HCT116 (cell line): ENCODE measurements at regions not wholly inside any gene's neighbourhood (a gene's known extent, or its start where the extent isn't known, plus 50 kb on each side); places are given as distances from the start of the nearest gene placed in this dataset.
"Not testable (repeated sequence)": the region's sequence is repeated elsewhere in the genome, so short reads cannot be mapped to it uniquely, and the experiment has no call there.

Source experiments
- ATAC-seq: fragments of 200-7000 bp; cut with Tn5 transposase; 2 replicates; pipeline ENCODE4 v1.9.1; 2020; ENCODE audit warnings: mild to moderate bottlenecking, moderate library complexity
- BruUV-seq: library from RNA; stranded (reverse); fragments of 400-500 nt; replicated peaks from 2 replicates; lab custom pipeline; 2021; lab: Mats Ljungman, UMichigan
- CTCF ChIA-PET: fragments of 300-600 bp; sonication (Branson Sonifier 250); formaldehyde crosslinking; loops from one replicate; lab custom pipeline; 2021; ENCODE audit warnings: antibody characterized with exemption; lab: Charles Lee
- POLR2A ChIA-PET: fragments of 300-600, 350-600 bp; sonication (Branson Sonifier 250); formaldehyde crosslinking; loops from one replicate; lab custom pipeline; 2021; ENCODE audit warnings: antibody characterized with exemption; lab: Charles Lee
- RAD21 ChIA-PET, 2 experiments: fragments of 300-600 bp; sonication (Branson Sonifier 250); formaldehyde crosslinking; loops; one replicate each; lab custom pipeline; 2023; ENCODE audit warnings: low total read pairs in 2 of 2; ENCODE audit not compliant: uncharacterized antibody in 2 of 2, unreplicated experiment in 2 of 2, low non-redundant PET in 1 of 2; lab: Charles Lee
- DNase-seq: peaks from one replicate; pipeline ENCODE4 v3.0.0-alpha.2; 2010; ENCODE audit warnings: low read depth, low spot score
- H2AFZ ChIP-seq: fragments of 200-600 bp; shearing (Covaris generic), sonication (generic); 2 replicates; pipeline ENCODE4 v1.6.1; 2017; ENCODE audit warnings: low read depth, mixed run types, mixed read lengths, antibody characterized with exemption, low read length; ENCODE audit not compliant: poor library complexity, severe bottlenecking
- H3K27ac ChIP-seq: 2 replicates; pipeline ENCODE4 v1.5.1; 2012; ENCODE audit warnings: low read depth, low read length
- H3K27me3 ChIP-seq: fragments of 200-600 bp; sonication (generic); 2 replicates; pipeline ENCODE4 v1.6.1; 2016; ENCODE audit warnings: mixed run types, low read length, mixed read lengths; ENCODE audit not compliant: insufficient read depth
- H3K36me3 ChIP-seq, 2 experiments: fragments of 200-500 bp in 1 of 2; fragments of 200-600 bp in 1 of 2; sonication (Bioruptor generic) in 1 of 2; sonication (generic) in 1 of 2; 2 replicates each; pipeline versions ENCODE4 v1.5.1 to v1.6.1; 2014 to 2016; ENCODE audit warnings: low read length in 2 of 2, inconsistent platforms in 1 of 2, mixed read lengths in 1 of 2, mixed run types in 1 of 2; ENCODE audit not compliant: insufficient read depth in 2 of 2, control insufficient read depth in 1 of 2
- H3K4me1 ChIP-seq, 2 experiments: fragments of 200-600 bp in 1 of 2; sonication (generic) in 1 of 2; 2 replicates each; pipeline versions ENCODE4 v1.5.1 to v1.6.1; 2012 to 2017; ENCODE audit warnings: low read length in 2 of 2, inconsistent platforms in 1 of 2, mild to moderate bottlenecking in 1 of 2, mixed read lengths in 1 of 2, mixed run types in 1 of 2, moderate library complexity in 1 of 2; ENCODE audit not compliant: insufficient read depth in 2 of 2, control insufficient read depth in 1 of 2
- H3K4me2 ChIP-seq: fragments of 200-600 bp; sonication (generic); 2 replicates; pipeline ENCODE4 v1.6.1; 2017; ENCODE audit warnings: mixed run types, low read length, mixed read lengths
- H3K4me3 ChIP-seq, 2 experiments: fragments of 200-600 bp in 1 of 2; sonication (generic) in 1 of 2; replicated peaks in 1 of 2; 2 replicates each; pipeline ENCODE4 v1.5.1; 2011 to 2016; ENCODE audit warnings: low read length in 2 of 2, control low read depth in 1 of 2, low read depth in 1 of 2, mild to moderate bottlenecking in 1 of 2, mixed read lengths in 1 of 2, mixed run types in 1 of 2
- H3K79me2 ChIP-seq: fragments of 200-600 bp; sonication (generic); 2 replicates; pipeline ENCODE4 v1.6.1; 2017; ENCODE audit warnings: mild to moderate bottlenecking, mixed run types, low read length, moderate library complexity, mixed read lengths; ENCODE audit not compliant: insufficient read depth
- H3K9ac ChIP-seq: fragments of 200-600 bp; sonication (generic); 2 replicates; pipeline ENCODE4 v1.6.1; 2016; ENCODE audit warnings: low read length, mixed read lengths
- H3K9me2 ChIP-seq: fragments of 200-600 bp; sonication (generic), shearing (Covaris generic); 2 replicates; pipeline ENCODE4 v1.6.1; 2017; ENCODE audit warnings: mixed run types, mild to moderate bottlenecking, moderate library complexity; ENCODE audit not compliant: insufficient read depth
- H3K9me3 ChIP-seq, 2 experiments: fragments of 200-500 bp in 1 of 2; fragments of 200-600 bp in 1 of 2; sonication (Bioruptor generic) in 1 of 2; sonication (generic) in 1 of 2; 2 replicates each; pipeline ENCODE4 v1.6.1; 2014 to 2017; ENCODE audit warnings: low read length in 2 of 2, mixed read lengths in 2 of 2, inconsistent platforms in 1 of 2, low read depth in 1 of 2, mild to moderate bottlenecking in 1 of 2, mixed run types in 1 of 2, moderate library complexity in 1 of 2; ENCODE audit not compliant: control insufficient read depth in 1 of 2, insufficient read depth in 1 of 2
- H4K20me1 ChIP-seq: fragments of 200-600 bp; sonication (generic), shearing (Covaris generic); 2 replicates; pipeline ENCODE4 v1.6.1; 2017; ENCODE audit warnings: mixed run types, mild to moderate bottlenecking, moderate library complexity; ENCODE audit not compliant: insufficient read depth
- CBX3 ChIP-seq: IDR thresholded peaks from 2 replicates; pipeline ENCODE4 v1.6.1; 2012; ENCODE audit warnings: low read depth
- CEBPB ChIP-seq: IDR thresholded peaks from 2 replicates; pipeline ENCODE4 v1.6.1; 2012; ENCODE audit warnings: low read depth
- EZH2 ChIP-seq: fragments of 200-600 bp; sonication (generic); IDR thresholded peaks from 2 replicates; pipeline ENCODE4 v1.6.1; 2017; ENCODE audit warnings: antibody characterized with exemption, mixed run types
- EZH2phosphoT487 ChIP-seq: fragments of 200-600 bp; IDR thresholded peaks from 2 replicates; pipeline ENCODE4 v1.6.1; 2018; ENCODE audit warnings: antibody characterized with exemption, borderline replicate concordance
- FOSL1 ChIP-seq: IDR thresholded peaks from 2 replicates; pipeline ENCODE4 v1.6.1; 2012; ENCODE audit warnings: low read depth
- JUND ChIP-seq: IDR thresholded peaks from 2 replicates; pipeline ENCODE4 v1.6.1; 2012
- POLR2A ChIP-seq: IDR thresholded peaks from 2 replicates; pipeline ENCODE4 v1.7.0; 2011; ENCODE audit warnings: borderline replicate concordance; ENCODE audit not compliant: insufficient read depth, insufficient read length; ENCODE audit errors: extremely low read depth
- SIN3A ChIP-seq: IDR thresholded peaks from 2 replicates; pipeline ENCODE4 v1.6.1; 2012; ENCODE audit warnings: low read depth
- SP1 ChIP-seq: IDR thresholded peaks from 2 replicates; pipeline ENCODE4 v1.6.1; 2012; ENCODE audit warnings: low read depth
- SRF ChIP-seq: IDR thresholded peaks from 2 replicates; pipeline ENCODE4 v1.6.1; 2012; ENCODE audit warnings: low read depth
- ZFX ChIP-seq: fragments of 450-650 bp; IDR thresholded peaks from 2 replicates; pipeline ENCODE4 v1.6.1; 2017
- ZNF274 ChIP-seq: fragments of 200-500 bp; sonication (Bioruptor generic); IDR thresholded peaks from 2 replicates; pipeline ENCODE4 v1.6.1; 2014; ENCODE audit warnings: mild to moderate bottlenecking, low read depth, low read length, inconsistent platforms
- intact Hi-C: fragments of 100-400 bp; cut with micrococcal nuclease; formaldehyde crosslinking; loops from 2 replicates; pipeline ENCODE4 v1.10.0; 2022
- TF ChIP-seq, protein P1 (sequence below): IDR thresholded peaks from 2 replicates; pipeline ENCODE4 v1.6.1; 2012
- TF ChIP-seq, protein P2 (sequence below): IDR thresholded peaks from 2 replicates; pipeline ENCODE4 v1.6.1; 2011; ENCODE audit warnings: mild to moderate bottlenecking, low read length, moderate library complexity; ENCODE audit not compliant: insufficient replicate concordance; ENCODE audit errors: extremely low read depth

DNA sequence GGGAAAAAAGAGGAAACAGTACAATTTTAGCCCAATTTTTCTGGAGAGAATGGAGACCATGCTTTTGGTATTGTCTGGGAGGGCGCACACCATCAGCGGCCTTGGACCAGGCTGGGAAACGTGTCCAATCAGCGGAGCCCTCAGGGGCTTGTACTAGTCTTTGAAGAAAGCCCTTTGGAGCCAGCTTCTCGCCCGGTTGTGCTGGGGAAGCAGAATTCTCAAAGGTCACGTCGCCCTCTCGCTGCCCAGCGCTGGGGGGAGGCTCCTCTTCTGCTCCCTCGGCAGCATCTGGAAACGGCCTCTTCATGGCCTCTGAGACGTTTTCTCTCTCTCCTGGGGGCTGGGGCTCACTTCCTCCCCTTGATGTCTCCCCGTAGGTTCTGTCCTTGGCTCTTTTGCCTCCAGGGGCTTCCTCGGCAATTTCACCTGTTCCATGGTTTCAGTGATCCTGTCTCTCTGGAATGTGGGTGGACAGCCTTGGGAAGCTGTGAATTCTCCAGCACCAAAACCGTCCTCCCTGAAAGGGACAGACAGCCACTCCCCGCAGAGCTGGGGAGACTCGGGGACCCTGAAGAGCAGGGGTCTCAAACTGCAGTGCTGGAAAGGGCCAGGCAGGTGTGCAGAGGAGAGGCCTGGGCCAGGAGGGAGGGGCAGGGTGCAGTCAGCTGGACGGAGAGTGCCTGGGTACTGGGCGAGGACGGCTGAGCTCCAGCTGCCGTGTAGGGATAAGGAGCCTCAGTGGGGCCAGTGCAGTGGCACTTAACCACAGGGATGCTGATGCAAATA, 80.2 kb downstream of the RPS6KA4 start:
- Histone ChIP-seq H4K20me1 (no peaks in the 10 kb centered on the region), H2AFZ (no peak overlapping the region), H3K27ac (no peak overlapping the region), H3K4me3 (no peak overlapping the region)
- DNase-seq = no peak
- TF ChIP-seq ZFX = no peak
- no peak for TF ChIP-seq CBX3
- TF ChIP-seq SIN3A = no peak
- no peak for TF ChIP-seq EZH2phosphoT487
- no peak for TF ChIP-seq SRF
- TF ChIP-seq CEBPB = no peak
- TF ChIP-seq, protein P1, sequence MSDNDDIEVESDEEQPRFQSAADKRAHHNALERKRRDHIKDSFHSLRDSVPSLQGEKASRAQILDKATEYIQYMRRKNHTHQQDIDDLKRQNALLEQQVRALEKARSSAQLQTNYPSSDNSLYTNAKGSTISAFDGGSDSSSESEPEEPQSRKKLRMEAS = no peak
- TF ChIP-seq JUND = no peak
- no peak for TF ChIP-seq POLR2A
- no peak for TF ChIP-seq EZH2
- no peak for TF ChIP-seq ZNF274
- no peak for TF ChIP-seq FOSL1
- TF ChIP-seq SP1 = no peak
- TF ChIP-seq, protein P2, sequence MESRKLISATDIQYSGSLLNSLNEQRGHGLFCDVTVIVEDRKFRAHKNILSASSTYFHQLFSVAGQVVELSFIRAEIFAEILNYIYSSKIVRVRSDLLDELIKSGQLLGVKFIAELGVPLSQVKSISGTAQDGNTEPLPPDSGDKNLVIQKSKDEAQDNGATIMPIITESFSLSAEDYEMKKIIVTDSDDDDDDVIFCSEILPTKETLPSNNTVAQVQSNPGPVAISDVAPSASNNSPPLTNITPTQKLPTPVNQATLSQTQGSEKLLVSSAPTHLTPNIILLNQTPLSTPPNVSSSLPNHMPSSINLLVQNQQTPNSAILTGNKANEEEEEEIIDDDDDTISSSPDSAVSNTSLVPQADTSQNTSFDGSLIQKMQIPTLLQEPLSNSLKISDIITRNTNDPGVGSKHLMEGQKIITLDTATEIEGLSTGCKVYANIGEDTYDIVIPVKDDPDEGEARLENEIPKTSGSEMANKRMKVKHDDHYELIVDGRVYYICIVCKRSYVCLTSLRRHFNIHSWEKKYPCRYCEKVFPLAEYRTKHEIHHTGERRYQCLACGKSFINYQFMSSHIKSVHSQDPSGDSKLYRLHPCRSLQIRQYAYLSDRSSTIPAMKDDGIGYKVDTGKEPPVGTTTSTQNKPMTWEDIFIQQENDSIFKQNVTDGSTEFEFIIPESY = no peak
- TF ChIP-seq, all 23 proteins: peak for 0
- H3K9me3 ChIP-seq = no peaks in the 10 kb centered on the region
- no peak overlapping the region for H3K9ac ChIP-seq
- H3K9me2 ChIP-seq = no peaks in the 10 kb centered on the region
- no TSS peak for BruUV-seq
- CTCF ChIA-PET = interaction anchor here (2.6 kb wide), 1 partner anchor 10 kb away, joined by 11 read pairs; no protein-coding TSS in a partner anchor
- no peaks in the 10 kb centered on the region for H3K79me2 ChIP-seq
- no peak for ATAC-seq
- H3K36me3 ChIP-seq = no peaks in the 10 kb centered on the region
- POLR2A ChIA-PET = no interaction called here
- intact Hi-C loops = no loop called here
- H3K4me2 ChIP-seq = no peak overlapping the region
- RAD21 ChIA-PET = no interaction called here
- no peaks in the 10 kb centered on the region for H3K27me3 ChIP-seq
- no peaks in the 10 kb centered on the region for H3K4me1 ChIP-seq

DNA sequence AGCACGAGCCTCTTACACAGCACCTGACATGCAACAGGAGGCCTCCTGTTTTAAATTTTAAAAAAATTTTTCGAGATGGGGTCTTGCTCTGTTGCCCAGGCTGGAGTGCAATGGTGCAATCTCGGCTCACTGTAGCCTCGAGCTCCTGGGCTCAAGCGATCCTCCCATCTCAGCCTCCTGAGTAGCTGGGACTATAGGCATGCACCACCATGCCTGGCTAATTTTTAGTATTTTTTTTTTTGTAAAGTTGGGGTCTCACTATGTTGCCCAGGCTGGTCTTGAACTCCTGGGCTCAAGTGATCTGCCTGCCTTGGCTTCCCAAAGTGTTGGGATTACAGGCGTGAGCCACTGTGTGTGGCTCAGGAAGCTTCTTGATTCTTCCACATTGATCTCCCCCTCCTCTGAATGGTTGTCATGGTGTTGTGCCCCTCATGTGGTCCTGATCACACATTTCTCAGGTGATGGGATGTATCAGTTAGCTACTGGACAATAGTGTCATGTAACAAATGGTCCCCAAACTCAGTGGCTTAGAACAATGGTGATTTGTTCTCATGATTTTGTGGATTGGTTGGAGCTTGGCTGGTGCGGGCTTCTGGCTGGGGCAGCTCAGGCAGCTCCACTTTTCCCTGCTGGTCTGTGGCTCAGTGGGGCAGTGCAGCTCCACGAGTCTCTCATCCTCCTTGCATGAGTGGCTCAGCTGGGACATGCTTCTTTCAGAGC, 81.0 kb downstream of the RPS6KA4 start:
- ATAC-seq = not testable (repeated sequence)

More for the DNA sequence above, 81.0 kb downstream of the RPS6KA4 start:
- POLR2A ChIA-PET, H3K79me2 ChIP-seq, H3K9me2 ChIP-seq, H2AFZ ChIP-seq, H3K9ac ChIP-seq, BruUV-seq, H3K4me2 ChIP-seq, H4K20me1 ChIP-seq, DNase-seq, H3K27ac ChIP-seq, intact Hi-C loops, H3K27me3 ChIP-seq, H3K4me1 ChIP-seq, H3K36me3 ChIP-seq, H3K9me3 ChIP-seq, H3K4me3 ChIP-seq: not testable (repeated sequence)
- RAD21 ChIA-PET = interaction anchor here in 1 of 2 experiments (0.7 kb wide), 1 partner anchor 10 kb away, joined by 4 read pairs; no protein-coding TSS in a partner anchor
- CTCF ChIA-PET = interaction anchor here (2.6 kb wide), 1 partner anchor 10 kb away, joined by 11 read pairs; no protein-coding TSS in a partner anchor
